ENCODE measurements at regions not wholly inside any gene's neighbourhood (a gene's known extent, or its start where the extent isn't known, plus 50 kb on each side); places are given as distances from the start of the nearest gene placed in this dataset.

DNA sequence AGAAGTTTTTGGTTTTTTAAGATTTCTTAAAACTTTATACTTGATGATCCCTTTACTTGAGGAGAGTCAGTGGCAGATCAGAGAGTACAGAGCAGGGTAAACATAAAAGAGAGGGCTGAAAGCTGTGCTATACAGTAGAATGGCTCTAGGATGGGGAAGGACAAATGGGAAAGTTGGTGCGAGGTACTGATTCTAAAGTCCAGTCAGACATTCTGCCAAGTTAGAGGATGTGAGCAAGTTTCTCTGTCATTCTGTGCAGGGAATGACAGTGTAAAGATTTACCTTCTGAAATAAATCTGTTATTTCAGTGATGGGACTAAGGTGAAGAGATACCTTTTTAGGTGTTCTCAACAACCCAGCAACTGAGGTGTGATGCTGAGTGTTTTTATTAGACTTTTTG lies 100.1 kb upstream of the GBE1 start (continued):
- TF ChIP-seq BRCA1 (IDR thresholded peaks at IDR 0.05) (no peak), BRCA1 (CRISPR knock-in tag; IDR thresholded peaks at IDR 0.05) (no peak), TOE1 (IDR thresholded peaks at IDR 0.05; ENCODE audit: borderline replicate concordance) (no peak), TOE1 (CRISPR knock-in tag; IDR thresholded peaks at IDR 0.05; ENCODE audit: borderline replicate concordance, low read depth) (no peak)

DNA sequence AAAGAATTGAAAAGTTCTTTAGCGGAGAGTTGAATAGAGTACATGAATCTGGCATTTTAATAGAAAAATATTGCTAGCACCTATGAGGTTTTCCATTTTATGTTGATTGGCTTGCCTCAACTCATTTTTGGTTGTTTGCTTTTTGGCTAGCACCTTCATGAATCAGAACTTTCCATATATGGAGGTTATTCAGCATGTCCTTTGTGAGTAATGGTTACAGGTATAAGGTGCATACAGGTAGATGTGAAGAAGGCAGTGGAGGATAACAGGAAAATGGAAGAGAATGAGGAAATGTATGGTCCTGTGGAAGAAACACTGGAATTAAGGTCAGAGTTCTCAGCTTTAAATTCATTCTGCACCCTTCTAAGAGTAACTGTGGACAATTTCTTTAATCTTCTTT lies 98.1 kb upstream of the GBE1 start:
- H3K9me3 ChIP-seq (replicated peaks; ENCODE audit: control insufficient read depth, insufficient read depth, low read depth, low read length): no peaks in the 10 kb centered on the region
- FAIRE-seq (no peak), ATAC-seq (no peak), DNase-seq (ENCODE audit: extremely low read depth in 1 of 4, low spot score in 3 of 4) (no peak)
- H3K4me2 ChIP-seq (ENCODE audit: insufficient read depth, low read length): no peak overlapping the region
- H3K4me3 ChIP-seq: no peak overlapping the region
- H4K20me1 ChIP-seq (replicated peaks; ENCODE audit: control insufficient read depth, insufficient read depth, low read length): no peaks in the 10 kb centered on the region
- H2AFZ ChIP-seq (ENCODE audit: low read depth, low read length): no peak overlapping the region
- POLR2A ChIA-PET: no interaction called here
- no peak overlapping the region for H3K27ac ChIP-seq (ENCODE audit: extremely low read depth, low read depth, low read length)
- H3K79me2 ChIP-seq (ENCODE audit: control insufficient read depth, insufficient read depth, low read length): no peaks in the 10 kb centered on the region
- no peaks in the 10 kb centered on the region for H3K27me3 ChIP-seq (ENCODE audit: control insufficient read depth in 2 of 2, insufficient read depth in 2 of 2, low read length in 2 of 2)
- 25% methylated on average over 1 of the region's 1 CpG for WGBS (ENCODE audit: insufficient coverage, low coverage, missing lambda C conversion rate)
- H3K9ac ChIP-seq (ENCODE audit: insufficient read depth in 1 of 2, low read depth in 2 of 2, low read length in 2 of 2): no peak overlapping the region
- CTCF ChIA-PET (ENCODE audit: low intra/inter-chr PET ratio): no interaction called here
- BruUV-seq (replicated peaks): no TSS peak
- H3K9me1 ChIP-seq (ENCODE audit: control insufficient read depth, insufficient read depth, low read length): no peaks in the 10 kb centered on the region
- intact Hi-C loops (cut with micrococcal nuclease) (no loop called here), in situ Hi-C loops (cut with MboI) (no loop called here)
- no peaks in the 10 kb centered on the region for H3K4me1 ChIP-seq (replicated peaks in 1 of 2; ENCODE audit: control insufficient read depth in 2 of 2, insufficient read depth in 2 of 2, low read length in 2 of 2)
- H3K36me3 ChIP-seq (ENCODE audit: control insufficient read depth, insufficient read depth, low read length): no peaks in the 10 kb centered on the region
- no peak for TF ChIP-seq KHSRP (IDR thresholded peaks at IDR 0.05)
- TF ChIP-seq SIRT6 (IDR thresholded peaks at IDR 0.05; ENCODE audit: low read depth, low read length): no peak
- no peak for TF ChIP-seq EHMT2 (IDR thresholded peaks at IDR 0.05)
- TF ChIP-seq ZNF444 (CRISPR knock-in tag; IDR thresholded peaks at IDR 0.05): no peak
- no peak for TF ChIP-seq LEF1 (IDR thresholded peaks at IDR 0.05)
- TF ChIP-seq, protein P1, sequence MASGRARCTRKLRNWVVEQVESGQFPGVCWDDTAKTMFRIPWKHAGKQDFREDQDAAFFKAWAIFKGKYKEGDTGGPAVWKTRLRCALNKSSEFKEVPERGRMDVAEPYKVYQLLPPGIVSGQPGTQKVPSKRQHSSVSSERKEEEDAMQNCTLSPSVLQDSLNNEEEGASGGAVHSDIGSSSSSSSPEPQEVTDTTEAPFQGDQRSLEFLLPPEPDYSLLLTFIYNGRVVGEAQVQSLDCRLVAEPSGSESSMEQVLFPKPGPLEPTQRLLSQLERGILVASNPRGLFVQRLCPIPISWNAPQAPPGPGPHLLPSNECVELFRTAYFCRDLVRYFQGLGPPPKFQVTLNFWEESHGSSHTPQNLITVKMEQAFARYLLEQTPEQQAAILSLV (tag; IDR thresholded peaks at IDR 0.05): no peak
- TF ChIP-seq, protein P2, sequence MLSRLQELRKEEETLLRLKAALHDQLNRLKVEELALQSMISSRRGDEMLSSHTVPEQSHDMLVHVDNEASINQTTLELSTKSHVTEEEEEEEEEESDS (CRISPR knock-in tag; IDR thresholded peaks at IDR 0.05): no peak
- TF ChIP-seq BDP1 (IDR thresholded peaks at IDR 0.05; ENCODE audit: insufficient read depth, insufficient read length): no peak
- no peak for TF ChIP-seq GTF2A2 (tag; IDR thresholded peaks at IDR 0.05)
- no peak for TF ChIP-seq SRSF1 (IDR thresholded peaks at IDR 0.05; ENCODE audit: low read depth, low read length)
- TF ChIP-seq, protein P3, sequence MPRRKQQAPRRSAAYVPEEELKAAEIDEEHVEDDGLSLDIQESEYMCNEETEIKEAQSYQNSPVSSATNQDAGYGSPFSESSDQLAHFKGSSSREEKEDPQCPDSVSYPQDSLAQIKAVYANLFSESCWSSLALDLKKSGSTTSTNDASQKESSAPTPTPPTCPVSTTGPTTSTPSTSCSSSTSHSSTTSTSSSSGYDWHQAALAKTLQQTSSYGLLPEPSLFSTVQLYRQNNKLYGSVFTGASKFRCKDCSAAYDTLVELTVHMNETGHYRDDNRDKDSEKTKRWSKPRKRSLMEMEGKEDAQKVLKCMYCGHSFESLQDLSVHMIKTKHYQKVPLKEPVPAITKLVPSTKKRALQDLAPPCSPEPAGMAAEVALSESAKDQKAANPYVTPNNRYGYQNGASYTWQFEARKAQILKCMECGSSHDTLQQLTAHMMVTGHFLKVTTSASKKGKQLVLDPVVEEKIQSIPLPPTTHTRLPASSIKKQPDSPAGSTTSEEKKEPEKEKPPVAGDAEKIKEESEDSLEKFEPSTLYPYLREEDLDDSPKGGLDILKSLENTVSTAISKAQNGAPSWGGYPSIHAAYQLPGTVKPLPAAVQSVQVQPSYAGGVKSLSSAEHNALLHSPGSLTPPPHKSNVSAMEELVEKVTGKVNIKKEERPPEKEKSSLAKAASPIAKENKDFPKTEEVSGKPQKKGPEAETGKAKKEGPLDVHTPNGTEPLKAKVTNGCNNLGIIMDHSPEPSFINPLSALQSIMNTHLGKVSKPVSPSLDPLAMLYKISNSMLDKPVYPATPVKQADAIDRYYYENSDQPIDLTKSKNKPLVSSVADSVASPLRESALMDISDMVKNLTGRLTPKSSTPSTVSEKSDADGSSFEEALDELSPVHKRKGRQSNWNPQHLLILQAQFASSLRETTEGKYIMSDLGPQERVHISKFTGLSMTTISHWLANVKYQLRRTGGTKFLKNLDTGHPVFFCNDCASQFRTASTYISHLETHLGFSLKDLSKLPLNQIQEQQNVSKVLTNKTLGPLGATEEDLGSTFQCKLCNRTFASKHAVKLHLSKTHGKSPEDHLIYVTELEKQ (CRISPR knock-in tag; IDR thresholded peaks at IDR 0.05): no peak
- TF ChIP-seq PHB2 (IDR thresholded peaks at IDR 0.05; ENCODE audit: low read depth): no peak
- TF ChIP-seq CBX2 (IDR thresholded peaks at IDR 0.05; ENCODE audit: insufficient read depth, low read length, poor library complexity, severe bottlenecking): no peak
- TF ChIP-seq CCAR2 (IDR thresholded peaks at IDR 0.05; ENCODE audit: low read depth, low read length): no peak
